GM21825 (cell line): ENCODE measurements at regions not wholly inside any gene's neighbourhood (a gene's known extent, or its start where the extent isn't known, plus 50 kb on each side); places are given as distances from the start of the nearest gene placed in this dataset.
"Not testable (repeated sequence)": the region's sequence is repeated elsewhere in the genome, so short reads cannot be mapped to it uniquely, and the experiment has no call there.

Experiments
- ATAC-seq: cut with Tn5 transposase; IDR thresholded peaks from one replicate; pipeline ENCODE4 v1.9.1; 2021; ENCODE audit warnings: mild to moderate bottlenecking, moderate library complexity; ENCODE audit not compliant: unreplicated experiment

DNA sequence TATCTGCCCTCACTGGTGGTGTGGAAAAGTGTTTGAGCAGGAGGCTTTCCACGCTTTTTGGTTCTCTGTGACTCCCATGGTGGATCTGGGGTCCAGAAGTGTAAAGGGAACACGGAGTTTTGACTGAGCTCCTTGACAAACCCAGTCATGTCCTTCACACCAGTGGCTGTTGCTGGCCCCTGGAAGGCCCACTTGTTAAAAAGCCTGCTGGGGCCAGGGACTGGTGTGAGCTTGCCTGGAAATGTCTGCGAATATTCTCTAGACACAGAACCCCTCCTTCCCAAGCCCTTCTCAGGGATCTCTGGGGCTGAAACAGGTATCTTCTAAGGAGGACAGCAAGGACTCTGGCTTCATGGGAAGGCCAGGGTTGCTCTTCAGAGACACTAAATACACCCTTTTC, 343.0 kb downstream of the TCERG1L start:
- ATAC-seq, result no peak

DNA sequence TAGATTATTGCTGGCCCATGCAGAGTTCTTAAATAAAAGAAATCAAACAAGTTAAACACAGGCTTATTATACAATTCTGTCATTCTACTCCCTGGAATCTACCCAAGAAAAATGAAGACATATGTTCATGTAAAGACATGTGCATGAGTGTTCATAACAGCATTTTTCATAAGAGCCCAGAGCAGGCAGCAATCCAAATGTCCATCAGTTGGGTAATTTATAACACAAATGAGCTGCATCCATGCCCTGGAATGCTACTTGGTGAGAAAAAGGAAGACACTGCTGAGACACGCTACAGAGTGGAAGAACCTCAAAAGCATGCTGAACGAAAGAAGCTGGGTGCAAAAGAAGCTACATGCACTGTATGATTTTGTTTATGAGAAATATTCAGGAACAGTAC, 342.6 kb downstream of the TCERG1L start:
- no peak for ATAC-seq

DNA sequence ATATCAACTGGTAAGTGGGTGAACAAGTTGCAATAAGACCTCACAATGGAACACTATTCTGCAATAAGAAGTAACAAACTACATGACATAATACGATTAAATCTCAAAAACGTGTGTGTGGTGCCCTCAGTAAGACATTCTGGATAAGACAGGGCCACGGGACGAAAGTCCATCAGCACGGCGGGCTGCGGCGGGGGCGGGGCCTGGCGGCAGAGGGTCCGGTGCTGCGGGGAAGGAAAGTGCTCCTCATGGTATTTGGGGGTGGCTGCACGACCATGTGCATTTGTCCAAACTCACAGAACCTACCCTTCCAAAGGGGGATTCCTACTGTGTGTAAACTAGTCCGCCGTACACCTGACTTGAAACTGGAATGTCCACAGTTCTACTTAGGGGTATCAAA, 341.8 kb downstream of the TCERG1L start:
- no peak for ATAC-seq

DNA sequence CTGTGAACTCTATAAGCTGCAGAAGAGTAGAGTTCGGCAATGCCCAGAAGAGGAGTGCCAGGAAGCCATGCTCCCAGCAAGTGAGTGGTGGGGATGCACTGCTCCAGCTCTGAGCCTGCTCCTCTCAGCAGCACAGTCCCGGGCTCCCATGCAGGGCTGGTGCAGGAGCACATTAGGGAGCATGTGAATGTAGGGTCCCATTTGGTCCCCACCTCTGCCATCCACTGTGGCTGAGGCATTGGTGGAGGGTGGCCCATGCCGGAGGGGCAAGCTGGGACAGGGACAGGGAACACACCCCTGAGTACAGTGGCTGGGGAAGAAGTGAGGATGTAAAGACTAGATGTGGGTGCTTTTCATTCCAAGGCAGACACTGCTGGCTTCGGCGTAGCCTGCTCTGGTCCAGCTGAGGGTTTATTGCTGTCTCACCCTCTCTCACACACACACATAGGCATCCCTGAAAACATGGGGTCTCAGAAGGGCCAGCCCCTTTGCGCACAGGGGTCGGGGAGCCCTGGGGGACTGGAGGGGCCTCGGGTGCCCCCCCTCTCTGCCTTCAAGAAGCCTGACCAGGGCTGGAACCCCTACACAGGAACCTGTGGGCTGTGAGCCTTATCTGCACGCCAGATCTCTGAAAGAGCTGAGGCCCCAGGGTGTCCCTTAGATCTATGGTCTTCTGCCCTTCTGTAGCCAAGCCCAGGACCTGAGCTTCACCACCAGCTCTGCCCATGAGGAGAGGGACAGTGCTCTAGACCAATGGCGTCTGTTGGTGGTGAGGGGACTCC, 341.0 kb downstream of the TCERG1L start:
- no peak for ATAC-seq

DNA sequence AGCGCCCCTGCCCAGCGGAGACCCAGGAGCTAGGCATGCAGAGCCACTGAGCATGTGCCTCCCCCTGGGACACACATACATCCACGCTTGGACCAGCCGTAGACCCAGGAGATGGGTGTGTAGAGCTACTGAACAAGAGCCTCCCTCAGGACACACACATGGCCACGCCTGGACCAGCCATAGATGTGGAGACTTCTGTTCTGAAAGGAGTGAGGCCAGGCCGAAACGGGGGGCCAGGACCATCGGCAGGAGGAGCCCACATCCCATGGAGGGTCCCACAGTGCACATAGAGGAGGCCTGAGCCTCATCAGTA, 340.4 kb downstream of the TCERG1L start:
- no peak for ATAC-seq

DNA sequence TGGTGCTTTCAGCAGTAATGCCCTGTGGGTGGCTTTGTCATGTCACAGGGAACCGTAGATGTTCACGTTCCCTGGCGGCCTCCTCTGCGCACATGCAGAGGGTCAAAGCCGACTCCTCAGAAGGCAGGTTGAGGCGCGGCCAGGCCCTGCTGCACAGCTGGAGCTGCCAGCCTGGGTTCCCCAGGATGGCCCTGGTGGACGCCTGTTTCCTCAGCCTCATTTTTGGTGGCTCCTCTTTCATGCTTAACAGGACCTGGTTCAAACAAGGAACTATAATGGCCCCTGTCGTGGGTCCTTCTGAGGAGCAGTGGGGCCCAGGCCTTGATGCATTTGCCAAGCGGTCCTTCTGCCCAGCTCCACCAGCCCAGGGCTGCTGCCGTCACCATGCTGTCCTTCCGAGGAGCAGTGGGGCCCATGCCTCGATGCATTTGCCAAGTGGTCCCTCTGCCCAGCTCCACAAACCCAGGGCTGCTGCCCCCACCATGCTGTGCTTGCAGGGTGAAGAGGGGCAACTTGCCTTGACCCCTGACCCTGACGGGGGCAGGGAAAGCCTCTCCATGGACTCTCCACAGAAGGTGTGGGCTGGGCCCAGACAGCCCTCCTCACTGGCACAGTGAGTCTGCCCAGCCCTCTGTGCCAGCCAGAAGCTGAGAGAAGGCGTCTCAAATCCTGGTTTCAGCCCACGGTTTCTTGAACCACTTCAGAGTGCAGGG, 338.2 kb downstream of the TCERG1L start:
- ATAC-seq, result no peak

DNA sequence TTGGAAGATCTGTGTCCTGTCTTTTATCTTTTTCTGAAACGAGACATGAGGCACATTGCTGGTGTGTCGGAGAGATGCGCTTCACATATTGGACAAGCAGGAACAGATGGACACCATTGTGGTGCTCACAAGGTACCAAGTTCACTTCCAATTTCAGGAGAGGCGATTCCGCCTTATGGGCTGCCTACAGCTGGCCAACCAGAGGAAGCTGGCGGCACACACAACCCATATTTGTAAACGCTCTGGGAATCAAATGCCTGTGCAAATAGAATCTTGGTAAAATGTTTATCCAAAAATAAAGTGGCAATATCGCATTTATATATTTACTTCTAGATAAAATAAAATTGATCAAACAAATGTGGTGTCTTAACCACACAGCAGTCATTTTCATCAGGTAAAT, 337.4 kb downstream of the TCERG1L start:
- no peak for ATAC-seq

DNA sequence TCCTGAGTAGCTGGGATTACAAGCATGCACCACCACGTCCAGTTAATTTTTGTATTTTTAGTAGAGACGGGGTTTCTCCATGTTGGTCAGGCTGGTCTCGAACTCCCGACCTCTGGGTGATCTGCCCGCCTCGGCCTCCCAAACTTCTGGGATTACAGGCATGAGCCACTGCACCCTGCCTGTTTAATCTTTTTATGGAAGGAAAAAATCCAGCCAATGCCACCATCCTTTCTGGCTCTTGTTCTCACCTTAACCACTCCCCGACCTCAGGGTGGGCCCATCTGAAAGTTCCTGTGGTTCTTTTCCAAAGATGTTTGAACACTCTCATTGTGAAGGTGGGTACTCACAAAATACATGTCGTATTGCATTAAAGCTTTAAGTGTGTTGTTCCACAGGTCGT, 336.2 kb downstream of the TCERG1L start:
- not testable (repeated sequence) for ATAC-seq

DNA sequence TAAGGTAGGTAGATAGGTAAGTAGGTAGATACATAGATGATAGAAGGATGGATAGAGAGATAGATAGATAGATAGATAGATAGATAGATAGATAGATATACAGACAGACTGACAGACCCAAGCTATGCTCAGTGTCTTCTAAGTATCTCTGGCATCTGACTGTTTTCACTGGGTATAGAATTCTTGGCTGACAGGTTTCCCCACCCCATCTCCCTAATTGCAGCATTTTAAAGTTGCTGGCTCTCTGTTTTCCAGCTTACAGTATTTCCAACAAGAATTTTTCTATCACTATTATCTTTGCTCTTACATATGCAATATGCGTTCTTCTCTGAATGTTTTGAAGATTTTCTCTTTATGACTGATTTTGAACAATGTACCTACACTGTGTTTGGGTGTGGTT, 328.7 kb downstream of the TCERG1L start:
- no peak for ATAC-seq

DNA sequence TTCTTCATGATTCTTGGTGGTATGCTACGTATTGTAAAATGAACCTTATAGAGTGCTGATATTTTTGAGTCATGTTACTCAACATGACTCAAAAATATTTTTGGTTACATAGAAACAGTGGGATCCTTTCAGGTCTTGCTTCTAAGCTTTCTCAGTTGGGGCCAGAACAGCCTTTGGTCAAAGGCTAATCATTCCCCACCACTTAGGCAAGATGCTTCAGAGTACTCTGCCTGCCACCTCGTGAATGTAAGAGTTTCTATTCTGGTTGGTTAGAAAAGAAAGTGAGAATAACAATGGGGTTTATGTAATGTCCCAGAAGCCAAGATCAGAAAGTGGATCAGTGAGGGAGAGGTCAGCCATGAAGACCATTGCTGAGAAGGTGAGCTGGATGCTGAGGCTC, 327.8 kb downstream of the TCERG1L start:
- no peak for ATAC-seq

DNA sequence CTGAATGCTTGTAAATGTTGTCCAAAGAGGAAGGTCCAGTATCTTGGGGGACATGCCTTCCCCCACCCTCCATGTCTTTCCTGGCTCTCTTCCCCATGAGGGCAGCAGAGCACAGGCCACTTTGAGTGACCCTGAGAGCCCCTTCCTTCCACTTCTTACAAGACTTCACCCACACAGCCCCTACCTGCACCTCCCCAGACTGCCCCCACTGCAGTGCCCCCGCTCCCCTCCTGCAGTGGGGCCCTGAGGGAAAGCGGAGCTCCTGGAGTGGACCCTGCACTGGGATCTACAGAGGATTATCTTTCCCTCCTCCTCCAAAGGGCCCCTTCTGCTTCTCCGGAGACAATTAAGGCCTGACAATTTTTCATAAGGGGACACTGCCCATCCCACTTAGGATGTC, 326.8 kb downstream of the TCERG1L start:
- no peak for ATAC-seq

DNA sequence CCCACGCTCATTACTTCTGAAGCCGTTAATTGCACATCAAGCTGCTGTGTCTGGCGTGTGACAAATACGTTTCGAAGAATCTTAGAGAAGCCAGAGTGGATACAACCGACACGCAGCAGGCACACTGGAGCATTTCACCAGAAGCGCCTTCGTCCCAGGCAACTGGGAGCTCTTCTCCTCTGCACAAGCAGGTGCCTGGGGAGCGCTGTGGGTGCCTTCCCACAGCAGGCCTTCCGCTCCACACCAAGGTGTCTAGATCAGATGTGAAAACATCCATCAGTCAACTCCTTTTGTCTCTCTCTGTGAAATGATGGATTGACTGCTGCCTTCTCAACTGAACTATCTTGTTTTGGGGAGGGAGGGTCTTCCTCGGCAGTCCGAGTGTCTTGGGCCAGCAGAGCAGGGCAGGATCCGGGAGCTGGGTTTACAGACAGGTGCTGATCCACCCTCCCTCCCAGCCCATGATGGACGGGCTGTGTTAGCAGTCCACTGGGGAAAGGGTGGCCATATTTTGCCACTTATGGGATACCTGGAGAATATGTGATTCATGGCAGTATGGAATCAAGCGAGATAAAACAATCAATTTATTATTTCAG, 326.3 kb downstream of the TCERG1L start:
- ATAC-seq, result no peak

DNA sequence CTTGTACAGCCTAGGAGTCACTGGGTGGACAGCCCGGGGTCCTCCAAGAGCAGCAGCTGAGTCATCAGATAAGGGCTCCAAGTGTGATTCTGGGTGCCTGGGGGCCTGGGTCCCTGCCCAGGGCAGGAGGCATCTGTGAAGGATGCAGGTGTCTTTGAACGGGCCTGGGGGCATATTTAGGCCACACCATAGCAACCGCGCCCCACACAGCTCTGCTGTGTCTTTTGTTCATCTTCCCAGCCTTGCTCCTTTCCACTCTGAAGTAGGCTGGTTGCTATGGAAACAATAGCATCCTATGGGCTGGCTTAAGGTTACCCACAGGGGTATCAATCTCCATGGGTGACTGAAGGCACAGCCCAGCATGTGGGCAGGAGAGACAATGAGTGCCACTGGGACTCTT, 324.7 kb downstream of the TCERG1L start:
- no peak for ATAC-seq

DNA sequence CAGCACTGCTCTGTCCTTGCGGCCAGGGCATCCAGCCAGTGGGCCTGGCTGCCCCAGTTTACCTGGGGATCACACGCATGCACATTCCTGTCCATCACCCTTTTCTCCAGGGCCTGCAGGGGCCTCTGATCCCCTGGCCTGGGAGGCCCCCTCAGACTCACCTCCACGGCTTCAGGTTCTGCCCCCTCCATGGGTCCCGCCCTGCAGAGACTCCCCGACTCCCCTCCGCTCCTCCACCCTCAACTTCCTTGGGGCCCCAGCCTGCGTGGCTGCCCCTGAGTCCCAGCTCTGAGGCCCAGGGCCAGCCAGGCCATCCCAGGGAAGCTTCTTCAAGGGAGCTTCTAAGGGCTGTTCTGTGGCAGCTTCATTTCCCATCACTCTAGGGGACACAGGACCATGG, 324.1 kb downstream of the TCERG1L start:
- ATAC-seq, result no peak

DNA sequence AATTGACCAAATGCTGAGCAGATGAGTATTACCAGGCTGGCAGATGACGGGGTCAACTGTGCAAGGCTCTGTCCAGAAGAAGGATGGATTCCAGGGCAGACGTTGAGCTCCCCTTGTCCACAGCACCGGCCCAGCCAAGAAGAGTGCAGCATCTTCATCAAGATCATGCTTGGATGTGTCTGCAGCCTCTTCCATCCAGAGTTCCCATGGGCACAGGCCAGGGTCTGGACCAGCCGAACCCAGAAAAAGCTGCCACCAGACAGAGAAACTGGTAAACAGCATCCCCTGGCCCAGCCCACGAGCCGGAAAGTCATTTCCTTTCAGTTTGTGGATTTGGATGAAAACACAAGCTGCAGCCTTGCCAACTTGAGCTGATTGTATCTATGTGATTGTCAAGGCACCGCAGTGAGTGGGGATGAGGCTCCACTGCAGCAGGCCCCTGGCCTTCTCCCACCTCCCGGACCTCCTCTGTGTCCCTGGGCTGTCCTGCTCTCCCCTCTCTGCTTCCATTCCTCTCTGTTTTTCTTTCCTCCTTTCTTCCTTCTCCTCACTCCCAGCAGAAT, 321.8 kb downstream of the TCERG1L start:
- no peak for ATAC-seq

DNA sequence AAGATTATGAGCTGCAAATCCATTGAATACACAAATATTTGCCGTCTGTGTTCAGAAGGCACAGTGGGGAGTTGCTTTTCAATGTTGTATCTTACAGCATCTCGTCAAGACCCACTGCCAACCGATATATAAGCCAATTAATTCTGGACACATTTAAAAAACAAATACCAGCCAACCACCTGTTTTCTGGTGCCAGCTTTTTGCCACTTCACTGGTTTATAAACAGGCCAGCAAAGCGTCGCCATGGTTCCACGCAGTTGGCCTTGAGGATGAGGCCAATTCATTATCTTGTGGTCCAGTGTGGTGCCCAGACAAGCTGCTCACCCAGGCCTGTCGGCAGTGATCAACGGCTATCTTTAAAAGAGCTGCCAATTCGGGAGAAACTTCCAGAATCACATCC, 321.0 kb downstream of the TCERG1L start:
- no peak for ATAC-seq

DNA sequence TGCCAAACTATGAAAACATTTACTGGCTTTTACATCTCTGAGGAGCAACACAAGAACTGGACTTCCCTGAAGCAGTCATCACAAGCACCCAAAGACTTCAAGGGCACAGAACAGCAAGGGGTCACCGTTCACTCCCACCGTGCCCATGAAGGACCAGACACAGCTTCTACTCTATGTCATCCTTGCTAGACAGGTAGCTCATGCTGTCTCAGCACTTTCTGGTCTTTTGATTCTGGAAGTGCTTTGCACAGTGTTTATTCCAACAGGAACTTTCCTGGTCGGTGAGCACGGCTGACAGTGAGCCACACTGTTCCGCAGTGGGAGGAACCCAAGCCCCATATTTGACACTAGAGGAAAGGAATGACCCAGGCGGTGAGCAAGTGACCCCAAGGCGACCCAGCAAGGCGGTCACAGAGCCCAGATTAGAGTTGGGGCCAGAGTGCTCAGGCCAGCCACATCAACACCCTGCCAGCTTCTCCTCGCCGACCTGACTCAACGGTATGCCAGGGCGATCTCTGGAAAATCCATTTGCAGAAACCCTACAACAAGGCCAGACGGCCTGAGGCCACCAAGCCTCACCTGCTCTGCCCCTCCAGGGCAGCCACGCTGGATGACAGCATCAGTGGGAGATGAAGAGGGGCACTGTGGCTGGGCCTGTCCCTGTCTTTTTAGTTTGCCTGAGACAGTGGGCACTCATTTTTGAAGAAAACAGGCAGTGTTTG, 318.6 kb downstream of the TCERG1L start:
- ATAC-seq, result no peak

DNA sequence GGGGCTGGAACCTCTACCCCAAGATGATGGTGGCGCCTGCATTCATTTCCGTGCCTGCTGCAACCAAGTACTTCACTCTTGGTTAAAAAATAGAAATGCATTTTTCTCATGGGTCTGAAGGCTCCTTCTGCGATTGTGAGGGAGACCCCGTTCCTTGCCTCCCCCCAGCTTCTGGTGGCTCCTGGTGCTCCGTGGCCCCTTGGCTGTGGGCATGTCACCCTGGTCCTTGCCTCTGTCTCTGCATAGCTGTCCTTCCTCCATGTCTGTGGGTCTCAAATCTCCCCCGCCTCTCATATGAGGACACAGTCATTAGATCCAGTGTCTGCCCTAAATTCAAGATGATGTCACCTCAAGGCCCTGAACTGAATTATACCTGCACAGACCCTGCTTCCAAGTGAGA, 317.9 kb downstream of the TCERG1L start:
- no peak for ATAC-seq

DNA sequence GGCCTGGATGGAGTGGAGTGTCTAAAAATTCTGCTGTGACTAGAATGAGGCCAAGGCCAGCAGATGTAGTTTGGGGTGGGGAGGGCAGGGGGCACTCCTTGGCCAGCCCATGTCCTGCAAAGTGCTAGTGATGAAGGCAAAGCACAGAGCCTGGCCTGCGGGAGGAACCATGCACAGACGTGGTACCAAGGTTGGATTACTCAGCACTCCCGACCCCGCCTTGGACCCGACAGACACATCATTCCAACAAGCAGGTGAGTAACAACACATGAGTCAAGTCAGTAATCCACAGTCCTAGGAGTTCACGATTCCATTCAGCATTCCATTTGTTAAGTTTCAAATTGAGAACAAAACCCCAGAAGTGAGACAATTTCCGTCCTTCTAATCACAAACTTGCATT, 317.3 kb downstream of the TCERG1L start:
- ATAC-seq, result no peak

DNA sequence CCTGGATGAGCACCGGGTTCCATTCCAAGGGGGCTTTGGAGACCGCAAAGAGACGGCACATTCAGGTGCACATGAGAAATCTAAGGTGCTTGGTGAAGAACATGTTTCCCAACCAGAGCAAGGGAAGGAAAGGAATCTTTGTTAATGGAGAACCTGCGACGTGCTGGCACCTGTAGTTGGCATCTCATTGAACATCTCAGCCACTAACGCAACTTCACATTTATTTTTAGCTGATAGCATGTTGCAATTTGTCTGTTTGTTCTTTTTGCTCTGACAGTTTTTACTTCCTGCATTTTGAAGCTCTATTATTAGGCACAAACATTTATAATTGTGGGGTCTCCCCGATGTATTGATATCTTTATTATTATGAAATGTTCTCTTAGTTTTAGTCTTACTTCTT, 316.7 kb downstream of the TCERG1L start:
- ATAC-seq, result no peak

DNA sequence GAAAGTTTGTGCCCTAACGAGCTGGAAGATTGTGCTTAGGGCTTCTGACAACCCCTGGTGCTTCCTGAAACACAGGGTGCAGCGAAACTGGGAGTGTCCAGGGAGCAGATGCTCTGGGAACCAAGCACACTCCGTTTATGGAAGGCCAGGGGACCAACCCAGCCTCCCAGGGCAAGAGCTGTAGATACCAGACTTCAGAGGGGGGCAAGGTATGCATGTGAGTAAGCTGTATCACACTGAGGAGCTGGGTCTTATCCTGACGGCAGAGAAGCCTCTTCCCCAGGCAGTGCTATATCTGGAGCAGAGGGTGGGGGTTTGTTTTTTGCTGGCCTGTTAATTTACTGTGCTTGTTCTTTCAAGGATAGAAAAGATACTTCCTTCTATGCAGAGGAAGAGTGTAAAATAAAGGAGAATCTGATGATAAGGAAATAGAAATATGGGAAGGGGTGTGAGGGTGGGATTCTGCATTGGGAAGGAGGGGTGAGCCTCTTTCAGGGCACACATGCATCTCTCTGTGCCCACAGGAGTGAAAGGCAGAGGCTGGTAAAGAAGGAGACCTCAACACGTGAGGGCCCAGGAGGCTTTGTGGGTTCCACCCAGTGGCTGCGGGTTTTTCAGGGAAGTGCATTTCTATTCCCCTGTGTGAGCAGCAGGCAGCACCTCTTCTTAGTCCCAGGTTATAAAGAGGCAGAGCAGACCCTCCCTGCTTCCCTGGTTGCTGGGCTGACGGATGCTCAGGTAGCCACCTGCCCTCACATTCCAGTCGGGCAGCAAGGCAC, 314.1 kb downstream of the TCERG1L start:
- no peak for ATAC-seq
